Neural cell (in vitro differentiated cells): ENCODE measurements at regions not wholly inside any gene's neighbourhood (a gene's known extent, or its start where the extent isn't known, plus 50 kb on each side); places are given as distances from the start of the nearest gene placed in this dataset.

Experiments
- H2AFZ ChIP-seq: fragments of 200-600, 300-800 bp; sonication (generic), shearing (Covaris generic); 2 replicates; pipeline ENCODE4 v1.6.0; 2014; ENCODE audit warnings: low read depth, mild to moderate bottlenecking, antibody characterized with exemption, low read length, moderate library complexity
- H3F3A ChIP-seq: fragments of 200-600 bp; shearing (Covaris generic); 2 replicates; pipeline ENCODE4 v1.6.1; 2016; ENCODE audit warnings: mild to moderate bottlenecking, moderate library complexity, mixed read lengths, antibody characterized with exemption, low read length; ENCODE audit not compliant: insufficient read depth, poor library complexity, severe bottlenecking
- H3K27ac ChIP-seq: fragments of 200-600, 300-800 bp; sonication (generic), shearing (Covaris generic); 2 replicates; pipeline ENCODE4 v1.5.1; 2014; ENCODE audit warnings: mild to moderate bottlenecking, low read length, moderate library complexity
- H3K27me3 ChIP-seq: fragments of 300-800, 200-600 bp; sonication (generic), shearing (Covaris generic); 2 replicates; pipeline ENCODE4 v1.6.0; 2014; ENCODE audit warnings: mild to moderate bottlenecking, low read depth, low read length, moderate library complexity; ENCODE audit not compliant: insufficient read depth
- H3K36me3 ChIP-seq: fragments of 300-800, 200-600 bp; sonication (generic), shearing (Covaris generic); 2 replicates; pipeline ENCODE4 v1.5.1; 2014; ENCODE audit warnings: mild to moderate bottlenecking, antibody characterized with exemption, low read length, moderate library complexity; ENCODE audit not compliant: insufficient read depth
- H3K4me2 ChIP-seq: fragments of 300-800, 200-600 bp; sonication (generic), shearing (Covaris generic); 2 replicates; pipeline ENCODE4 v1.6.0; 2014; ENCODE audit warnings: mild to moderate bottlenecking, low read length
- H3K4me3 ChIP-seq: fragments of 300-800, 200-600 bp; sonication (generic), shearing (Covaris generic); 2 replicates; pipeline ENCODE4 v1.5.1; 2014; ENCODE audit warnings: mild to moderate bottlenecking, low read length, moderate library complexity
- H3K79me2 ChIP-seq: fragments of 200-600 bp; shearing (Covaris generic); replicated peaks from 2 replicates; pipeline ENCODE4 v1.6.0; 2014; ENCODE audit warnings: mild to moderate bottlenecking, low read length, moderate library complexity; ENCODE audit not compliant: insufficient read depth
- H3K9ac ChIP-seq: fragments of 300-800, 200-600 bp; sonication (generic), shearing (Covaris generic); 2 replicates; pipeline ENCODE4 v1.6.1; 2016; ENCODE audit warnings: mild to moderate bottlenecking, low read length, mixed read lengths
- H3K9me2 ChIP-seq: fragments of 200-600 bp; shearing (Covaris generic); 2 replicates; pipeline ENCODE4 v1.6.1; 2016; ENCODE audit warnings: mild to moderate bottlenecking, low read length, mixed read lengths; ENCODE audit not compliant: insufficient read depth
- H3K9me3 ChIP-seq: fragments of 200-600, 300-800 bp; sonication (generic), shearing (Covaris generic); 2 replicates; pipeline ENCODE4 v1.6.1; 2016; ENCODE audit warnings: mild to moderate bottlenecking, mixed run types, low read length, moderate library complexity, mixed read lengths
- H4K20me1 ChIP-seq: fragments of 200-600 bp; shearing (Covaris generic); 2 replicates; pipeline ENCODE4 v1.6.1; 2016; ENCODE audit warnings: mild to moderate bottlenecking, mixed run types; ENCODE audit not compliant: insufficient read depth
- CTCF ChIP-seq: fragments of 450-650 bp; IDR thresholded peaks from 2 replicates; pipeline ENCODE4 v1.5.1; 2014; ENCODE audit warnings: antibody characterized with exemption, mild to moderate bottlenecking, moderate library complexity; ENCODE audit not compliant: poor library complexity, severe bottlenecking
- EP300 ChIP-seq: fragments of 450-650 bp; conservative IDR thresholded peaks from 2 replicates; pipeline ENCODE4 v1.6.1; 2014; ENCODE audit warnings: antibody characterized with exemption, mild to moderate bottlenecking, moderate library complexity; ENCODE audit not compliant: poor library complexity, severe bottlenecking
- EZH2 ChIP-seq: fragments of 200-600, 300-800 bp; shearing (Covaris generic), sonication (generic); IDR thresholded peaks from 2 replicates; pipeline ENCODE4 v1.6.1; 2014; ENCODE audit warnings: antibody characterized with exemption, low read length, borderline replicate concordance, mild to moderate bottlenecking; ENCODE audit not compliant: insufficient read depth, poor library complexity, severe bottlenecking
- MXI1 ChIP-seq: fragments of 450-650 bp; conservative IDR thresholded peaks from 2 replicates; pipeline ENCODE4 v1.6.1; 2014; ENCODE audit warnings: antibody characterized with exemption, mild to moderate bottlenecking; ENCODE audit not compliant: poor library complexity, severe bottlenecking
- POLR2AphosphoS5 ChIP-seq: IDR thresholded peaks from 2 replicates; pipeline ENCODE4 v1.6.1; 2012
- RAD21 ChIP-seq: fragments of 450-650 bp; conservative IDR thresholded peaks from 2 replicates; pipeline ENCODE4 v1.6.1; 2014; ENCODE audit warnings: antibody characterized with exemption, mild to moderate bottlenecking, moderate library complexity
- REST ChIP-seq: IDR thresholded peaks from 2 replicates; pipeline ENCODE4 v1.6.1; 2012; ENCODE audit warnings: borderline replicate concordance
- SMC3 ChIP-seq: fragments of 450-650 bp; conservative IDR thresholded peaks from 2 replicates; pipeline ENCODE4 v1.6.1; 2014; ENCODE audit warnings: antibody characterized with exemption, mild to moderate bottlenecking, moderate library complexity; ENCODE audit not compliant: poor library complexity
- TAF1 ChIP-seq: IDR thresholded peaks from 2 replicates; pipeline ENCODE4 v1.6.1; 2012; ENCODE audit warnings: low read depth

DNA sequence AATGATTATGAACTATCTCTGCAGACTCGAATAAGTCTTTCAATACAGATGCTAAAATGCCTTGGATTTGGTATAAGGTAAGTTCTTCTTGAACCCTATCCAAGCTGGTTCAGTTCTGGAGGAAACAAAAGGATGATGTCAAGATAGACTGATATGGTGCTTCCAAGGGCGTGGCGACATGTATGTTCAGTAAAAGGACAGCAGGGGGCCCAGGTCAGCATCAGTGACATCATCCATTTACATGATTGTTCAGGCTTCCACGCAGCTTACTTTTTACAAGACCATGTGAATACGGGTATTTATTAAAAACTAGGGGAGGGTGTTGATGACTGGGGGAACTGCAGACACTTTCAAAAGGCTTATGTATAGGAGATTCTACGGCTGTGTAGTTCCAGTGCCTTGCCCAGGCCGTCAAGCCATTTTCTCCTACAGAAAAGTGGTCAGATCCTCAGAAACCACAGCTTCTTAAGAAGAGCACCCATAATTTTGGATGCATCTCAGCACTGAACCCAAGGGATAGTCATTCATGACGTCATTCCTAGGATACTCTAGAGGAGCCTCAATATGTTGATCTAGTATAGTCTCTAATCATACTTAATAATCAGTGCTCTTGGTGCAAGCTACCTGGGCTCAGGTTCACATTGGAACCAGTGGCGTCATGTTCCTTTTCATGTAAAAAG lies 527.7 kb downstream of the FUT8 start:
- H3K4me3 ChIP-seq, result no peak overlapping the region
- no peak overlapping the region for H3K4me2 ChIP-seq
- no peaks in the 10 kb centered on the region for H3K9me3 ChIP-seq
- no peaks in the 10 kb centered on the region for H3K36me3 ChIP-seq
- H3K9me2 ChIP-seq, result no peaks in the 10 kb centered on the region
- no peak overlapping the region for H2AFZ ChIP-seq
- no peaks in the 10 kb centered on the region for H3F3A ChIP-seq
- H3K79me2 ChIP-seq, result no peaks in the 10 kb centered on the region
- no peak overlapping the region for H3K9ac ChIP-seq
- no peak for TF ChIP-seq SMC3
- peak; percentile 33 for TF ChIP-seq CTCF
- no peaks in the 10 kb centered on the region for H4K20me1 ChIP-seq
- no peaks in the 10 kb centered on the region for H3K27me3 ChIP-seq
- no peak overlapping the region for H3K27ac ChIP-seq

DNA sequence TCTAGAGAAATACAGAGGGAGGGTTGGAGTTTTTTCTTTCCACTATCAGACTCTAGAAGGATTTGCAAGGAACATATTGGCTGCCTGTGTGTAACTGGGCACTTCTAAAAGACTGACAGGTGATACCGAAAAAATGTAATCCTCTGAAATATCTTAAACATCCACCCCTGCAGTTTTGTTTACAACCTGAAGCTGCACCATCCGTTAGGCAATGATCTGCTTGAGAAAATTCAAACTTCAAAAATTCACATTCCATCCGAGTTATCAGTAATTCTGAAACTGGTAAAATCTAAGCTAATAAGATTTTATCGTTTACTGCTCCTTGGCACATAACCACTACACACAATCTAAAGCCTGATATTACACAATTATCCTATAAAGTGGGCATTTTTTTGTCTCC lies 528.6 kb downstream of the FUT8 start:
- no peaks in the 10 kb centered on the region for H3K27me3 ChIP-seq
- TF ChIP-seq POLR2AphosphoS5 (no peak), EZH2 (no peak), CTCF (no peak), MXI1 (no peak), REST (no peak), SMC3 (no peak), RAD21 (no peak), TAF1 (no peak), EP300 (no peak)
- H3K4me2 ChIP-seq, result no peak overlapping the region
- H3K9me2 ChIP-seq, result no peaks in the 10 kb centered on the region
- H3K27ac ChIP-seq, result no peak overlapping the region
- H4K20me1 ChIP-seq, result no peaks in the 10 kb centered on the region
- H3K36me3 ChIP-seq, result no peaks in the 10 kb centered on the region
- H3K9me3 ChIP-seq, result no peaks in the 10 kb centered on the region
- H3F3A ChIP-seq, result no peaks in the 10 kb centered on the region
- H3K9ac ChIP-seq, result no peak overlapping the region
- H3K4me3 ChIP-seq, result no peak overlapping the region
- no peak overlapping the region for H2AFZ ChIP-seq
- H3K79me2 ChIP-seq, result no peaks in the 10 kb centered on the region
